ACC112 (cell line): ENCODE measurements at regions not wholly inside any gene's neighbourhood (a gene's known extent, or its start where the extent isn't known, plus 50 kb on each side); places are given as distances from the start of the nearest gene placed in this dataset.
"Not testable (repeated sequence)": the region's sequence is repeated elsewhere in the genome, so short reads cannot be mapped to it uniquely, and the experiment has no call there.

Experiments used
- H2AFZ ChIP-seq: fragments of 200-600 bp; sonication (generic); one replicate; pipeline ENCODE4 v1.6.0; 2017; ENCODE audit warnings: antibody characterized with exemption, low read length; ENCODE audit not compliant: unreplicated experiment
- H3K27ac ChIP-seq: fragments of 200-600 bp; sonication (generic); 2 replicates; pipeline ENCODE4 v1.5.1; 2014; ENCODE audit warnings: low read depth, mild to moderate bottlenecking, antibody characterized with exemption, low read length, moderate library complexity
- H3K27me3 ChIP-seq: fragments of 200-600 bp; sonication (generic); 2 replicates; pipeline ENCODE4 v1.6.1; 2014; ENCODE audit warnings: mild to moderate bottlenecking, antibody characterized with exemption, low read length, moderate library complexity, mixed read lengths; ENCODE audit not compliant: insufficient read depth
- H3K36me3 ChIP-seq: fragments of 200-600 bp; sonication (generic); 2 replicates; pipeline ENCODE4 v1.6.1; 2016; ENCODE audit warnings: mild to moderate bottlenecking, antibody characterized with exemption, low read length, moderate library complexity, mixed read lengths; ENCODE audit not compliant: insufficient read depth
- H3K4me1 ChIP-seq: fragments of 200-600 bp; sonication (generic); one replicate; pipeline ENCODE4 v1.6.1; 2016; ENCODE audit warnings: low read length, mixed read lengths; ENCODE audit not compliant: insufficient read depth, unreplicated experiment, control insufficient read depth
- H3K4me3 ChIP-seq: fragments of 200-600 bp; sonication (generic); 2 replicates; pipeline ENCODE4 v1.5.1; 2014; ENCODE audit warnings: mild to moderate bottlenecking, low read depth, low read length
- H3K79me2 ChIP-seq: fragments of 200-600 bp; sonication (generic); one replicate; pipeline ENCODE4 v1.6.0; 2016; ENCODE audit warnings: low read length; ENCODE audit not compliant: control insufficient read depth, unreplicated experiment, insufficient read depth

DNA sequence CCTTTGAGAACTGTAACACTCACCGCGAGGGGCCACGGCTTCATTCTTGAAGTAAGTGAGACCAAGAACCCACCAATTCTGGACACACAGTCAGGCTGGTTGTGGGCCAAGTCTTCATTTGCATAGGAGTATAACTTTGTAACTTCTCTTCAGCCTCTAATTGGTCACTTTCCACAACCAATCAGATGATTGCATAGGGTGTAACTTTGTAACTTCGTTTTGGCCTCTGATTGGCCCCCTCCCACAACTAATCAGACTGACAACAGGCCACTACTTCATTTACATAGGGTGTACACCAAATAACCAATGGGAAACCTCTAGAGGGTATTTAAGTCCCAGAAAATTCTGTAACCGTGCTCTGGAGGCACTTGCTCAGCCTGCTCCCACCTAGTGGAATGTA lies 77.5 kb upstream of the TCF4 start:
- no peaks in the 10 kb centered on the region for H3K79me2 ChIP-seq
- no peaks in the 10 kb centered on the region for H3K4me1 ChIP-seq
- no peak overlapping the region for H3K27ac ChIP-seq
- H2AFZ ChIP-seq = no peak overlapping the region
- H3K27me3 ChIP-seq = no peaks in the 10 kb centered on the region
- no peak overlapping the region for H3K4me3 ChIP-seq
- H3K36me3 ChIP-seq = no peaks in the 10 kb centered on the region

- not testable (repeated sequence) for H3K36me3 ChIP-seq, H3K27me3 ChIP-seq, H2AFZ ChIP-seq, H3K4me1 ChIP-seq, H3K79me2 ChIP-seq, H3K4me3 ChIP-seq, H3K27ac ChIP-seq
Observed at GRCh38 chr18:55664758-55665400, 76.9 kb upstream of the TCF4 start.

DNA sequence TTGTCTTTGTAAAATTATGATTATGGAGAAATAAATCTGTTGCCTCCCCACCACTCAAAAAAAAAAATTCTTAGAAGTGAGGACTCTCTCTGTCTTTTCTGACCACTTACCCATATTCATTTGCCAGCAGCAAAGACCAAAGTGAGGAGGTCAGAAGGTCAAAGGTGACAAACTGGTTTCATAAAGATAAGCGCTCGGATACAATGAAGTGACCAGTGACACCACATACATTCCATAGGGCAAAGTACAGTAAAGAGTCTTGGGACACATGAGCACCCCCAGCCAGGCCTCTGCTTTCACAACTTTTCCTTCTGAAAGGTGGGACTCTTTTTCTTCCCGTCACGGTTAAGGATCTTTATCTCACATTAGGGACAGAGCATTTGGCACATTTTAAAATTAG lies 75.9 kb upstream of the TCF4 start:
- Histone ChIP-seq H2AFZ (no peak overlapping the region), H3K79me2 (no peaks in the 10 kb centered on the region), H3K36me3 (no peaks in the 10 kb centered on the region), H3K4me1 (no peaks in the 10 kb centered on the region), H3K27me3 (peaks cover 8% of the 10 kb centered on the region; the same call in 1 of the 2 replicates), H3K27ac (no peak overlapping the region), H3K4me3 (no peak overlapping the region)

GRCh38 chr18:55658598-55658997 lies 70.6 kb upstream of the TCF4 start:
- Histone ChIP-seq H3K4me1 (no peaks in the 10 kb centered on the region), H3K36me3 (no peaks in the 10 kb centered on the region), H3K27me3 (peaks cover 8% of the 10 kb centered on the region; the same call in 1 of the 2 replicates), H3K4me3 (no peak overlapping the region), H2AFZ (no peak overlapping the region), H3K79me2 (no peaks in the 10 kb centered on the region), H3K27ac (no peak overlapping the region)

- Histone ChIP-seq H3K27ac (no peak overlapping the region), H2AFZ (no peak overlapping the region), H3K79me2 (no peaks in the 10 kb centered on the region), H3K4me3 (no peak overlapping the region), H3K27me3 (peaks cover 8% of the 10 kb centered on the region; the same call in 1 of the 2 replicates), H3K4me1 (no peaks in the 10 kb centered on the region), H3K36me3 (no peaks in the 10 kb centered on the region)
Observed at GRCh38 chr18:55657572-55658331, 69.8 kb upstream of the TCF4 start.

DNA sequence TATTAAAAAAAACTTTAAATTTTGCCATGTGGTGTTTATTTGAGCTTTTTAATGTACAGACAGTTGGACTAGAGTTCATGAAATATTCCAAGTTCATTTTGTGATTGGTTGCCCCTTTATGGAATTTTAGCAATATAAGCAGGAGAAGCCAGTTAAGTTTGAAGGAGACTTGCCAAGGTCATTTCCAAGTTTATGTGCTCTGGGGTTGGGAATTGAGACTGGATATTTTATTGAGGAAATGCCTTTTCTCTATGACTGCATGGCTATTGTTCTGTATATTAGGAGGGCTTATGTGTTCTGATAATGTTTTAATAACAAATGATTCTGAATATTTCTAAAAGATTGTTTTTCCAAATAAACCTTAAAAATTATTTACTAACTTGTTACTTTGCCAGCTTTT lies 67.0 kb upstream of the TCF4 start:
- no peak overlapping the region for H3K4me3 ChIP-seq
- H3K36me3 ChIP-seq = no peaks in the 10 kb centered on the region
- H3K4me1 ChIP-seq = peaks cover 10% of the 10 kb centered on the region
- no peak overlapping the region for H3K27ac ChIP-seq
- no peaks in the 10 kb centered on the region for H3K79me2 ChIP-seq
- no peak overlapping the region for H2AFZ ChIP-seq
- peaks cover 3% of the 10 kb centered on the region; the same call in 1 of the 2 replicates for H3K27me3 ChIP-seq

GRCh38 chr18:55651236-55651635 lies 63.2 kb upstream of the TCF4 start:
- Histone ChIP-seq H3K4me3 (no peak overlapping the region), H3K27ac (no peak overlapping the region), H3K79me2 (no peaks in the 10 kb centered on the region), H3K27me3 (no peaks in the 10 kb centered on the region), H3K36me3 (no peaks in the 10 kb centered on the region), H3K4me1 (peaks cover 10% of the 10 kb centered on the region), H2AFZ (no peak overlapping the region)

DNA sequence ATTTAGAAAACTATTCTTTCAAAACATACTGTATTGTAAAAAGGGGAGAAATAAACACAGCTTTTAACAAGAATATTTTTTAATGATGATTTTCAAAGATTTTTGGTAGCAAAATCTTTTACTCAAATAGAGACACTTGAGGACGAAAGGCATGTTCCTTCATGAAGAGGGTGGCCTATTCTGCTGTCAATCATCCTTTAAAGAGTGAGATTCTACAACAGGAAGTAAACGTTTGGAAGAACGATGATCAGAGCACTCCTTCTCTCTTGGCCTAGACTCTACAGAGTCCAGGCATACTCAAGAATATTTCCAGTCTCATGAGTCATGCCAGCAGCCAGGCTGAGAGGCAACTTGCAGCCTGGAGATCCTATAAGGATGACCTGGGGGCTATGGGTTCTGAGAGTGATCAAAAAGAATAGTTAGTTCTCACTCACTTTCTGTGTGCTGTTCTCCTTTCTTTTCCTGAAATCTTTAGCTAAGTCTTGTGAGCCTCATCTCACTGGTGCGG lies 62.4 kb upstream of the TCF4 start:
- H3K27ac ChIP-seq = no peak overlapping the region
- H3K27me3 ChIP-seq = no peaks in the 10 kb centered on the region
- H3K4me3 ChIP-seq = no peak overlapping the region
- peaks cover 10% of the 10 kb centered on the region for H3K4me1 ChIP-seq
- no peaks in the 10 kb centered on the region for H3K79me2 ChIP-seq
- H2AFZ ChIP-seq = no peak overlapping the region
- H3K36me3 ChIP-seq = no peaks in the 10 kb centered on the region

DNA sequence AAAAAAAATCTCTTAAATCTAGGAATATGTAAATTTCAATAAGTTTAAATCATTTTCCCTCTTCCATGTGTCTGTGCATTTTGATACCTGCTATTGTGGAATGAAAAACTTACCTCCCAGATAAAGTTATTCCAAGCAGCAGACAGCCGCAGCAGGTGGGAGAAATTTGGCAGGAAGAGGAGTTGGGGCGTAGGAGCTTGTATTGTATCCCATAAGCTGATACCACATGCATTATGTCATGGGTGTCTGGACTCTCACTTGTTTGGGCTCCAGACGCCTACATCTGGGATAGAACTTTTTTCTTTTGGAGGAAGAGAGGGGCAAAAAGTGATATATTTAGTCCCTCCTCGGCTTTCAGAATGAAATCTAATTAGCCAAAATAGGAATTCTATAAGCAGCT lies 59.3 kb upstream of the TCF4 start:
- H3K27ac ChIP-seq = no peak overlapping the region
- no peak overlapping the region for H2AFZ ChIP-seq

DNA sequence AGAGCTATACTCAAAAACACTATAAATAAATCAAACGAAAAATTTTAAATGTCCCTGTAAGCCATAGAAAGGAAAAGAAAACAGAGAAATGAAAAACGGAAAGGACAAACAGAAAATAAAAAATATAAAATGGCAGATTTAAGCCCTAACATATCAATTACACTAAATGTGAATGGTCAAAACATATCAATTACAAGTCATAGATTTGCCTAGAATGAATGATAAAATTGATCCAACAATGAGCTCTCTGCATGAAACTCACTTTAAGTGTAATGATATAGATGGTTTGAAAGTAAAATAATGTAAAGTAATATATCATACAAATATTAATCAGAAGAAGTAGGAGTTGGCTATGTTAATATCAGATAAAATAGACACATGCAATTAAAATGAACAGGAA lies 54.2 kb upstream of the TCF4 start:
- no peaks in the 10 kb centered on the region for H3K79me2 ChIP-seq
- no peak overlapping the region for H3K27ac ChIP-seq
- H3K4me3 ChIP-seq = no peak overlapping the region
- no peaks in the 10 kb centered on the region for H3K4me1 ChIP-seq
- H3K27me3 ChIP-seq = no peaks in the 10 kb centered on the region
- H2AFZ ChIP-seq = no peak overlapping the region
- H3K36me3 ChIP-seq = no peaks in the 10 kb centered on the region

More for the DNA sequence above, 59.3 kb upstream of the TCF4 start:
- H3K27me3 ChIP-seq = no peaks in the 10 kb centered on the region
- peaks cover 10% of the 10 kb centered on the region for H3K4me1 ChIP-seq
- no peaks in the 10 kb centered on the region for H3K36me3 ChIP-seq
- H3K4me3 ChIP-seq = no peak overlapping the region
- no peaks in the 10 kb centered on the region for H3K79me2 ChIP-seq

- Histone ChIP-seq H3K79me2 (no peaks in the 10 kb centered on the region), H3K27ac (no peak overlapping the region), H3K4me3 (no peak overlapping the region), H3K4me1 (no peaks in the 10 kb centered on the region), H3K36me3 (no peaks in the 10 kb centered on the region), H2AFZ (no peak overlapping the region), H3K27me3 (no peaks in the 10 kb centered on the region)
Observed at GRCh38 chr18:55641486-55641885, 53.5 kb upstream of the TCF4 start.
